ENCODE measurements at regions not wholly inside any gene's neighbourhood (a gene's known extent, or its start where the extent isn't known, plus 50 kb on each side); places are given as distances from the start of the nearest gene placed in this dataset.

GRCh38 chr17:17400566-17401184 is 76.1 kb upstream of the MED9 start:
- no peak for TF ChIP-seq CTCF (conservative IDR thresholded peaks at IDR 0.05 in 1 of 2, IDR thresholded peaks at IDR 0.05 in 1 of 2; ENCODE audit: low read depth in 1 of 2, low read length in 2 of 2)
- no peak for TF ChIP-seq EZH2 (IDR thresholded peaks at IDR 0.05; ENCODE audit: low read length, missing control alignments)

All from fibroblast of lung (primary cell).